Islet of Langerhans (tissue), 1 donor: ENCODE measurements at regions not wholly inside any gene's neighbourhood (a gene's known extent, or its start where the extent isn't known, plus 50 kb on each side); places are given as distances from the start of the nearest gene placed in this dataset.

Experiments used
- FAIRE-seq: peaks from one replicate; lab custom pipeline; 2011; peaks lifted over from hg19 to GRCh38; lab: Jason Lieb, UNC

- FAIRE-seq, result no peak
Measured at GRCh38 chr2:6667326-6667725, 198.4 kb downstream of the CMPK2 start.

GRCh38 chr2:6671913-6672312 lies 193.8 kb downstream of the CMPK2 start:
- no peak for FAIRE-seq

GRCh38 chr2:6674381-6674780 lies 191.3 kb downstream of the CMPK2 start:
- FAIRE-seq, result no peak

GRCh38 chr2:6675791-6676190 lies 189.9 kb downstream of the CMPK2 start:
- FAIRE-seq, result no peak

GRCh38 chr2:6676241-6676640 lies 189.5 kb downstream of the CMPK2 start:
- no peak for FAIRE-seq

GRCh38 chr2:6676776-6677175 lies 188.9 kb downstream of the CMPK2 start:
- FAIRE-seq, result no peak

- no peak for FAIRE-seq
Measured at GRCh38 chr2:6679471-6679870, 186.2 kb downstream of the CMPK2 start.

GRCh38 chr2:6683516-6683915 lies 182.2 kb downstream of the CMPK2 start:
- no peak for FAIRE-seq

GRCh38 chr2:6685447-6685846 lies 180.3 kb downstream of the CMPK2 start:
- FAIRE-seq, result no peak

GRCh38 chr2:6692056-6692455 lies 173.7 kb downstream of the CMPK2 start:
- peak; percentile 89 for FAIRE-seq

GRCh38 chr2:6692819-6693218 lies 172.9 kb downstream of the CMPK2 start:
- peak; percentile 100 for FAIRE-seq

- FAIRE-seq, result no peak
Measured at GRCh38 chr2:6694555-6694954, 171.2 kb downstream of the CMPK2 start.

- no peak for FAIRE-seq
Measured at GRCh38 chr2:6700335-6700734, 165.4 kb downstream of the CMPK2 start.

- no peak for FAIRE-seq
Measured at GRCh38 chr2:6704077-6704476, 161.6 kb downstream of the CMPK2 start.

GRCh38 chr2:6721395-6721794 lies 144.3 kb downstream of the CMPK2 start:
- FAIRE-seq, result no peak

GRCh38 chr2:6722574-6722973 lies 143.1 kb downstream of the CMPK2 start:
- FAIRE-seq, result no peak

- peak; percentile 88 for FAIRE-seq
Measured at GRCh38 chr2:6723865-6724604, 141.7 kb downstream of the CMPK2 start.

- no peak for FAIRE-seq
Measured at GRCh38 chr2:6724605-6725140, 141.0 kb downstream of the CMPK2 start.

- FAIRE-seq, result no peak
Measured at GRCh38 chr2:6728156-6728555, 137.6 kb downstream of the CMPK2 start.

GRCh38 chr2:6730003-6730402 lies 135.7 kb downstream of the CMPK2 start:
- no peak for FAIRE-seq

GRCh38 chr2:6730649-6731532 lies 134.8 kb downstream of the CMPK2 start:
- FAIRE-seq, result no peak

- FAIRE-seq, result no peak
Measured at GRCh38 chr2:6739547-6739946, 126.2 kb downstream of the CMPK2 start.

- FAIRE-seq, result no peak
Measured at GRCh38 chr2:6741229-6741628, 124.5 kb downstream of the CMPK2 start.
